OCI-LY1 (cell line): ENCODE measurements at regions not wholly inside any gene's neighbourhood (a gene's known extent, or its start where the extent isn't known, plus 50 kb on each side); places are given as distances from the start of the nearest gene placed in this dataset.

Experiments used
- EZH2 ChIP-seq: fragments of 200-600 bp; sonication (generic), shearing (Covaris generic); IDR thresholded peaks from 2 replicates; pipeline ENCODE4 v1.8.0; 2017; ENCODE audit warnings: borderline replicate concordance, mixed run types, mild to moderate bottlenecking, antibody characterized with exemption, low read length, moderate library complexity, mixed read lengths
- TF ChIP-seq, protein P1 (sequence below): fragments of 200-600 bp; sonication (generic), shearing (Covaris generic); IDR thresholded peaks from 2 replicates; pipeline ENCODE4 v1.5.1; 2017; ENCODE audit warnings: mild to moderate bottlenecking, antibody characterized with exemption, low read length, moderate library complexity, mixed read lengths

DNA sequence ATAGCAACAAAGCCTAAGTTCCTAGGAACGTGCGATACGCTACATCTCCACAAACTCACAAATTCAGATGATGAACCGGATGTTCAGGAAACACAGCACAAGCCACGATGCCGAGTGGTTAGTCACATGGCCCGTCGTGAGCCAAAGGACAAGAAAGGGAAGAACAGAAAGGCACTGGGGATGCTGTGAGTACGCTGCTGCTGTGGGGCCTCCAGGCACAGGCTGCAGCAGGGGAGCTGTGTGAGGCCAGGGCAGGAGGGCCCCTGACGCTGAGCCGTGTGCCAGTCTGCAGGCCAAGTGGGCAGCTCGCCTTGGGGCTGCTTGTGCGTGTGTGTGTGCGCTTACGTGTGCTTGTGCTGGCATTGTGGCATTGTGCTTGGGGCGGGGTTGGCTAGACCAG is 89.4 kb downstream of the CTTN start:
- TF ChIP-seq, protein P1, sequence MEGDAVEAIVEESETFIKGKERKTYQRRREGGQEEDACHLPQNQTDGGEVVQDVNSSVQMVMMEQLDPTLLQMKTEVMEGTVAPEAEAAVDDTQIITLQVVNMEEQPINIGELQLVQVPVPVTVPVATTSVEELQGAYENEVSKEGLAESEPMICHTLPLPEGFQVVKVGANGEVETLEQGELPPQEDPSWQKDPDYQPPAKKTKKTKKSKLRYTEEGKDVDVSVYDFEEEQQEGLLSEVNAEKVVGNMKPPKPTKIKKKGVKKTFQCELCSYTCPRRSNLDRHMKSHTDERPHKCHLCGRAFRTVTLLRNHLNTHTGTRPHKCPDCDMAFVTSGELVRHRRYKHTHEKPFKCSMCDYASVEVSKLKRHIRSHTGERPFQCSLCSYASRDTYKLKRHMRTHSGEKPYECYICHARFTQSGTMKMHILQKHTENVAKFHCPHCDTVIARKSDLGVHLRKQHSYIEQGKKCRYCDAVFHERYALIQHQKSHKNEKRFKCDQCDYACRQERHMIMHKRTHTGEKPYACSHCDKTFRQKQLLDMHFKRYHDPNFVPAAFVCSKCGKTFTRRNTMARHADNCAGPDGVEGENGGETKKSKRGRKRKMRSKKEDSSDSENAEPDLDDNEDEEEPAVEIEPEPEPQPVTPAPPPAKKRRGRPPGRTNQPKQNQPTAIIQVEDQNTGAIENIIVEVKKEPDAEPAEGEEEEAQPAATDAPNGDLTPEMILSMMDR = no peak
- no peak for TF ChIP-seq EZH2
